NCI-H1417 (cell line): ENCODE measurements at regions not wholly inside any gene's neighbourhood (a gene's known extent, or its start where the extent isn't known, plus 50 kb on each side); places are given as distances from the start of the nearest gene placed in this dataset.
A peak's percentile ranks its signal among the peaks of the same experiment; 100 is the strongest.

ENCODE experiments used
- DNase-seq, 3 experiments: peaks; one replicate each; lab custom pipeline; 2025; lab: John Stamatoyannopoulos, UW

GRCh38 chr6:126529637-126530362 lies 189.9 kb downstream of the CENPW start:
- DNase-seq = no peak

- DNase-seq = no peak
Measured at GRCh38 chr6:126530775-126531174, 190.9 kb downstream of the CENPW start.

GRCh38 chr6:126531286-126531685 lies 191.4 kb downstream of the CENPW start:
- no peak for DNase-seq

GRCh38 chr6:126531840-126532239 lies 191.9 kb downstream of the CENPW start:
- no peak for DNase-seq

GRCh38 chr6:126534401-126534800 lies 194.5 kb downstream of the CENPW start:
- DNase-seq = no peak

- DNase-seq = peak in 2 of 3 experiments; percentile 47 to 79
Measured at GRCh38 chr6:126535138-126535537, 195.2 kb downstream of the CENPW start.

GRCh38 chr6:126535595-126535994 lies 195.7 kb downstream of the CENPW start:
- peak in 1 of 3 experiments; percentile 52 for DNase-seq

- DNase-seq = no peak
Measured at GRCh38 chr6:126537061-126537816, 197.3 kb downstream of the CENPW start.

- no peak for DNase-seq
Measured at GRCh38 chr6:126539022-126539421, 199.1 kb downstream of the CENPW start.

- no peak for DNase-seq
Measured at GRCh38 chr6:126540161-126540560, 200.2 kb downstream of the CENPW start.

- DNase-seq = no peak
Measured at GRCh38 chr6:126541806-126542491, 202.0 kb downstream of the CENPW start.

GRCh38 chr6:126546541-126547120 lies 206.7 kb downstream of the CENPW start:
- DNase-seq = no peak

GRCh38 chr6:126548300-126548699 lies 208.4 kb downstream of the CENPW start:
- DNase-seq = no peak

GRCh38 chr6:126550323-126550722 lies 210.4 kb downstream of the CENPW start:
- DNase-seq = no peak

GRCh38 chr6:126551832-126552231 lies 211.9 kb downstream of the CENPW start:
- no peak for DNase-seq

- no peak for DNase-seq
Measured at GRCh38 chr6:126553854-126554253, 213.9 kb downstream of the CENPW start.

GRCh38 chr6:126570507-126570906 lies 230.6 kb downstream of the CENPW start:
- no peak for DNase-seq

GRCh38 chr6:126574301-126574700 lies 234.4 kb downstream of the CENPW start:
- DNase-seq = no peak

GRCh38 chr6:126581316-126581715 lies 241.4 kb downstream of the CENPW start:
- no peak for DNase-seq

GRCh38 chr6:126600258-126600916 lies 260.5 kb downstream of the CENPW start:
- no peak for DNase-seq

- DNase-seq = no peak
Measured at GRCh38 chr6:126603410-126603809, 263.5 kb downstream of the CENPW start.

- DNase-seq = no peak
Measured at GRCh38 chr6:126605089-126605488, 265.2 kb downstream of the CENPW start.
